Stomach (tissue), 4 donors: ENCODE measurements at regions not wholly inside any gene's neighbourhood (a gene's known extent, or its start where the extent isn't known, plus 50 kb on each side); places are given as distances from the start of the nearest gene placed in this dataset.

Source experiments
- EP300 ChIP-seq: sonication (generic); formaldehyde crosslinking; IDR thresholded peaks from one replicate; pipeline ENCODE4 v1.6.1; 2017; ENCODE audit warnings: antibody characterized with exemption
- POLR2A ChIP-seq, 4 donors: fragments of 450-650 bp; IDR thresholded peaks; one replicate each; pipeline ENCODE4 v1.6.1; 2016; ENCODE audit warnings: antibody characterized with exemption in 4 of 4, control low read depth in 2 of 4, mild to moderate bottlenecking in 1 of 4, moderate library complexity in 1 of 4
- POLR2AphosphoS5 ChIP-seq, 3 donors: sonication (generic); formaldehyde crosslinking; IDR thresholded peaks; one replicate each; pipeline ENCODE4 v1.6.1; 2016; ENCODE audit warnings: antibody characterized with exemption in 3 of 3
- TF ChIP-seq, protein P1 (sequence below), 7 experiments: fragments of 450-650 bp in 4 of 7; fragments of 200-600 bp in 3 of 7; sonication (generic) in 3 of 7; IDR thresholded peaks; one replicate each; pipeline ENCODE4 v1.5.1; 2016 to 2019; ENCODE audit warnings: antibody characterized with exemption in 7 of 7, control low read depth in 2 of 7, mild to moderate bottlenecking in 1 of 7

DNA sequence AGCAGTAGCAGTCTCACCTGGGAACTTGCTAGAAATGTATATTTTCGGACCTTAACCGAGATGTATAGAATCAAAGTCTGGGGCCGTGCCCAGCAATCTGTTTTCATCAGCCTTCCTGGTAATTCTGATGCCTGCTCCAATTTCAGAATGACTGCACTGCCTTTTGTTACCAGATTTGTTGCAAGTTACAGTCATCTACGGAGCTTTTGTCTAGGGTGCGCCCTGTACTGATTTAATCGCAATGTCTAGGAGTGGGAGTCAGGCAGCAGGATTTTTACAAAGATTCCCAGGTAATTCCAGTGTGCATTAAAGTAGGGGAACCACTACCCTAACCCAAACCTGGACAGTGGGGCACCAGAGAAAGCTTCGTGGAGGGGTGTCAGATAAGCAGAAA lies 178.0 kb downstream of the HAUS1 start:
- TF ChIP-seq, protein P1, sequence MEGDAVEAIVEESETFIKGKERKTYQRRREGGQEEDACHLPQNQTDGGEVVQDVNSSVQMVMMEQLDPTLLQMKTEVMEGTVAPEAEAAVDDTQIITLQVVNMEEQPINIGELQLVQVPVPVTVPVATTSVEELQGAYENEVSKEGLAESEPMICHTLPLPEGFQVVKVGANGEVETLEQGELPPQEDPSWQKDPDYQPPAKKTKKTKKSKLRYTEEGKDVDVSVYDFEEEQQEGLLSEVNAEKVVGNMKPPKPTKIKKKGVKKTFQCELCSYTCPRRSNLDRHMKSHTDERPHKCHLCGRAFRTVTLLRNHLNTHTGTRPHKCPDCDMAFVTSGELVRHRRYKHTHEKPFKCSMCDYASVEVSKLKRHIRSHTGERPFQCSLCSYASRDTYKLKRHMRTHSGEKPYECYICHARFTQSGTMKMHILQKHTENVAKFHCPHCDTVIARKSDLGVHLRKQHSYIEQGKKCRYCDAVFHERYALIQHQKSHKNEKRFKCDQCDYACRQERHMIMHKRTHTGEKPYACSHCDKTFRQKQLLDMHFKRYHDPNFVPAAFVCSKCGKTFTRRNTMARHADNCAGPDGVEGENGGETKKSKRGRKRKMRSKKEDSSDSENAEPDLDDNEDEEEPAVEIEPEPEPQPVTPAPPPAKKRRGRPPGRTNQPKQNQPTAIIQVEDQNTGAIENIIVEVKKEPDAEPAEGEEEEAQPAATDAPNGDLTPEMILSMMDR (IDR thresholded peaks at IDR 0.05): no peak
- TF ChIP-seq POLR2A (IDR thresholded peaks at IDR 0.05): no peak
- no peak for TF ChIP-seq POLR2AphosphoS5 (IDR thresholded peaks at IDR 0.05)
- no peak for TF ChIP-seq EP300
